ENCODE measurements at regions not wholly inside any gene's neighbourhood (a gene's known extent, or its start where the extent isn't known, plus 50 kb on each side); places are given as distances from the start of the nearest gene placed in this dataset.

GRCh38 chr12:126106706-126107105, 1041.5 kb downstream of the AACS start:
- ChIA-PET CTCF (no interaction called here), POLR2A (ENCODE audit: unreplicated experiment) (no interaction called here)
- H3K9me3 ChIP-seq (ENCODE audit: insufficient read depth, low read depth) = no peaks in the 10 kb centered on the region
- peaks cover 4% of the 10 kb centered on the region; the same call in 1 of the 2 replicates for H3K27me3 ChIP-seq (ENCODE audit: insufficient read depth, low read depth)
- no peaks in the 10 kb centered on the region for H3K4me1 ChIP-seq (replicated peaks; ENCODE audit: insufficient read depth)
- H3K9me2 ChIP-seq (ENCODE audit: insufficient read depth) = no peaks in the 10 kb centered on the region
- H3K36me3 ChIP-seq (ENCODE audit: low read depth) = no peaks in the 10 kb centered on the region
- BruUV-seq (replicated peaks) = no TSS peak
- H3K4me2 ChIP-seq = no peak overlapping the region
- DNase-seq = no peak
- no peak overlapping the region for H3K27ac ChIP-seq
- intact Hi-C loops (cut with micrococcal nuclease; ENCODE audit: unreplicated experiment) = no loop called here
- no peak overlapping the region for H3K4me3 ChIP-seq
- no peaks in the 10 kb centered on the region for H4K20me1 ChIP-seq (ENCODE audit: insufficient read depth)
- no peaks in the 10 kb centered on the region for H3F3A ChIP-seq (ENCODE audit: insufficient read depth, low read depth)
- H2AFZ ChIP-seq = no peak overlapping the region
- TF ChIP-seq EZH2 (IDR thresholded peaks at IDR 0.05; ENCODE audit: low read depth) (no peak), CTCF (conservative IDR thresholded peaks at IDR 0.05) (no peak)
- no peaks in the 10 kb centered on the region for H3K79me2 ChIP-seq (ENCODE audit: low read depth)

GRCh38 chr12:126107659-126108058, 1042.4 kb downstream of the AACS start:
- Histone ChIP-seq H3K4me3 (no peak overlapping the region), H3K4me1 (replicated peaks; ENCODE audit: insufficient read depth) (no peaks in the 10 kb centered on the region), H3K36me3 (ENCODE audit: low read depth) (no peaks in the 10 kb centered on the region), H3K4me2 (no peak overlapping the region), H2AFZ (no peak overlapping the region), H3K27ac (no peak overlapping the region), H4K20me1 (ENCODE audit: insufficient read depth) (no peaks in the 10 kb centered on the region), H3K9me3 (ENCODE audit: insufficient read depth, low read depth) (no peaks in the 10 kb centered on the region), H3K27me3 (ENCODE audit: insufficient read depth, low read depth) (peaks cover 4% of the 10 kb centered on the region; the same call in 1 of the 2 replicates), H3K79me2 (ENCODE audit: low read depth) (no peaks in the 10 kb centered on the region), H3F3A (ENCODE audit: insufficient read depth, low read depth) (no peaks in the 10 kb centered on the region), H3K9me2 (ENCODE audit: insufficient read depth) (no peaks in the 10 kb centered on the region)
- DNase-seq = no peak
- ChIA-PET CTCF (no interaction called here), POLR2A (ENCODE audit: unreplicated experiment) (no interaction called here)
- intact Hi-C loops (cut with micrococcal nuclease; ENCODE audit: unreplicated experiment) = no loop called here
- no TSS peak for BruUV-seq (replicated peaks)
- TF ChIP-seq CTCF (conservative IDR thresholded peaks at IDR 0.05) (no peak), EZH2 (IDR thresholded peaks at IDR 0.05; ENCODE audit: low read depth) (no peak)

GRCh38 chr12:126108247-126108646, 1043.0 kb downstream of the AACS start:
- no peaks in the 10 kb centered on the region for H3K9me2 ChIP-seq (ENCODE audit: insufficient read depth)
- BruUV-seq (replicated peaks) = no TSS peak
- H3K79me2 ChIP-seq (ENCODE audit: low read depth) = no peaks in the 10 kb centered on the region
- no peak overlapping the region for H3K4me3 ChIP-seq
- intact Hi-C loops (cut with micrococcal nuclease; ENCODE audit: unreplicated experiment) = no loop called here
- H3K27me3 ChIP-seq (ENCODE audit: insufficient read depth, low read depth) = peaks cover 4% of the 10 kb centered on the region; the same call in 1 of the 2 replicates
- no peaks in the 10 kb centered on the region for H4K20me1 ChIP-seq (ENCODE audit: insufficient read depth)
- H3K9me3 ChIP-seq (ENCODE audit: insufficient read depth, low read depth) = no peaks in the 10 kb centered on the region
- H3K4me1 ChIP-seq (replicated peaks; ENCODE audit: insufficient read depth) = no peaks in the 10 kb centered on the region
- H2AFZ ChIP-seq = no peak overlapping the region
- POLR2A ChIA-PET (ENCODE audit: unreplicated experiment) = no interaction called here
- TF ChIP-seq CTCF (conservative IDR thresholded peaks at IDR 0.05) = no peak
- TF ChIP-seq EZH2 (IDR thresholded peaks at IDR 0.05; ENCODE audit: low read depth) = no peak
- no peaks in the 10 kb centered on the region for H3K36me3 ChIP-seq (ENCODE audit: low read depth)
- H3F3A ChIP-seq (ENCODE audit: insufficient read depth, low read depth) = no peaks in the 10 kb centered on the region
- H3K27ac ChIP-seq = no peak overlapping the region
- H3K4me2 ChIP-seq = no peak overlapping the region
- CTCF ChIA-PET = no interaction called here
- no peak for DNase-seq
